WTC11 (cell line): ENCODE measurements at regions not wholly inside any gene's neighbourhood (a gene's known extent, or its start where the extent isn't known, plus 50 kb on each side); places are given as distances from the start of the nearest gene placed in this dataset.
A peak's percentile ranks its signal among the peaks of the same experiment; 100 is the strongest.

Experiments used
- ATAC-seq: fragments of 200-7000 bp; cut with Tn5 transposase; 2 replicates; pipeline ENCODE4 v1.10.0; 2021; ENCODE audit warnings: mild to moderate bottlenecking, moderate library complexity
- CTCF ChIA-PET: fragments of 300-600 bp; sonication (Branson Sonifier 250); formaldehyde crosslinking; loops from one replicate; lab custom pipeline; 2021; ENCODE audit warnings: antibody characterized with exemption; lab: Charles Lee
- POLR2A ChIA-PET: fragments of 350-600 bp; sonication (Branson Sonifier 250); formaldehyde crosslinking; loops from one replicate; lab custom pipeline; 2021; ENCODE audit warnings: antibody characterized with exemption; lab: Charles Lee
- DNase-seq: peaks from one replicate; pipeline ENCODE4 v3.0.0; 2021; ENCODE audit warnings: low spot score
- H3K27ac Mint-ChIP-seq: 2 replicates; pipeline ENCODE4 v1.8.0; 2021; ENCODE audit warnings: mixed read lengths
- H3K27me3 Mint-ChIP-seq: 2 replicates; pipeline ENCODE4 v1.8.0; 2021; ENCODE audit warnings: low read depth, mild to moderate bottlenecking, moderate library complexity, mixed read lengths
- H3K36me3 Mint-ChIP-seq: 2 replicates; pipeline ENCODE4 v1.8.0; 2021; ENCODE audit warnings: mixed read lengths
- H3K4me1 Mint-ChIP-seq: 2 replicates; pipeline ENCODE4 v1.8.0; 2022; ENCODE audit warnings: mixed read lengths
- H3K4me3 Mint-ChIP-seq: 2 replicates; pipeline ENCODE4 v1.8.0; 2021; ENCODE audit warnings: mild to moderate bottlenecking, moderate library complexity, mixed read lengths
- H3K9me3 Mint-ChIP-seq: 2 replicates; pipeline ENCODE4 v1.8.0; 2021; ENCODE audit warnings: mixed read lengths
- ATF1 ChIP-seq: sonication (generic); formaldehyde crosslinking; IDR thresholded peaks from 2 replicates; pipeline ENCODE4 v1.8.1; 2023; ENCODE audit warnings: mild to moderate bottlenecking, moderate library complexity, missing genetic modification reagents
- ESRRA ChIP-seq: sonication (generic); formaldehyde crosslinking; IDR thresholded peaks from 2 replicates; pipeline ENCODE4 v1.8.1; 2022; ENCODE audit warnings: mild to moderate bottlenecking, missing genetic modification reagents, borderline replicate concordance
- GRHL2 ChIP-seq: fragments of 250-450 bp; sonication (Bioruptor Pico); IDR thresholded peaks from 2 replicates; pipeline ENCODE4 v1.8.0; 2022; ENCODE audit warnings: mild to moderate bottlenecking, moderate library complexity; ENCODE audit not compliant: insufficient replicate concordance, severe bottlenecking
- GTF2I ChIP-seq: fragments of 250-450 bp; sonication (Bioruptor Pico); conservative IDR thresholded peaks from 2 replicates; pipeline ENCODE4 v1.4.0; 2021; ENCODE audit warnings: mild to moderate bottlenecking
- HMGA2 ChIP-seq: fragments of 250-450 bp; sonication (Bioruptor Pico); IDR thresholded peaks from 2 replicates; pipeline ENCODE4 v1.4.0; 2021; ENCODE audit warnings: mild to moderate bottlenecking, moderate library complexity
- JUN ChIP-seq: sonication (generic); formaldehyde crosslinking; IDR thresholded peaks from 2 replicates; pipeline ENCODE4 v1.8.0; 2023; ENCODE audit warnings: mild to moderate bottlenecking, missing genetic modification reagents
- MLX ChIP-seq: sonication (generic); formaldehyde crosslinking; IDR thresholded peaks from 2 replicates; pipeline ENCODE4 v1.8.1; 2023; ENCODE audit warnings: mild to moderate bottlenecking, missing genetic modification reagents, moderate library complexity
- NR1H2 ChIP-seq: sonication (generic); formaldehyde crosslinking; IDR thresholded peaks from 2 replicates; pipeline ENCODE4 v1.9.0; 2021; ENCODE audit warnings: mild to moderate bottlenecking, moderate library complexity, missing genetic modification reagents
- RELA ChIP-seq: sonication (generic); formaldehyde crosslinking; IDR thresholded peaks from 2 replicates; pipeline ENCODE4 v1.8.1; 2022; ENCODE audit warnings: missing genetic modification reagents, mild to moderate bottlenecking, borderline replicate concordance
- SMAD4 ChIP-seq: sonication (generic); formaldehyde crosslinking; IDR thresholded peaks from 2 replicates; pipeline ENCODE4 v1.8.0; 2022; ENCODE audit warnings: mild to moderate bottlenecking, missing genetic modification reagents
- TEAD4 ChIP-seq: sonication (generic); formaldehyde crosslinking; IDR thresholded peaks from 2 replicates; pipeline ENCODE4 v1.8.0; 2022; ENCODE audit warnings: mild to moderate bottlenecking, missing genetic modification reagents
- ZNF219 ChIP-seq: sonication (generic); formaldehyde crosslinking; IDR thresholded peaks from 2 replicates; pipeline ENCODE4 v1.8.0; 2023; ENCODE audit warnings: missing genetic modification reagents, mild to moderate bottlenecking, borderline replicate concordance
- ZNF281 ChIP-seq: sonication (generic); formaldehyde crosslinking; IDR thresholded peaks from 2 replicates; pipeline ENCODE4 v1.8.0; 2023; ENCODE audit warnings: mild to moderate bottlenecking, missing genetic modification reagents
- TF ChIP-seq, protein P1 (sequence below): sonication (generic); formaldehyde crosslinking; IDR thresholded peaks from 2 replicates; pipeline ENCODE4 v1.8.1; 2023; ENCODE audit warnings: mild to moderate bottlenecking, missing genetic modification reagents, moderate library complexity
- TF ChIP-seq, protein P2 (sequence below): sonication (generic); formaldehyde crosslinking; conservative IDR thresholded peaks from 2 replicates; pipeline ENCODE4 v1.8.1; 2023; ENCODE audit warnings: mild to moderate bottlenecking, low read depth, missing genetic modification reagents, moderate library complexity
- TF ChIP-seq, protein P3 (sequence below): sonication (generic); formaldehyde crosslinking; IDR thresholded peaks from 2 replicates; pipeline ENCODE4 v1.8.1; 2022; ENCODE audit warnings: mild to moderate bottlenecking, moderate library complexity, missing genetic modification reagents
- TF ChIP-seq, protein P4 (sequence below): sonication (generic); formaldehyde crosslinking; IDR thresholded peaks from 2 replicates; pipeline ENCODE4 v1.8.1; 2023; ENCODE audit warnings: mild to moderate bottlenecking, missing genetic modification reagents
- TF ChIP-seq, protein P5 (sequence below): fragments of 250-450 bp; sonication (Bioruptor Pico); IDR thresholded peaks from 2 replicates; pipeline ENCODE4 v1.9.0; 2021; ENCODE audit warnings: mild to moderate bottlenecking, borderline replicate concordance
- TF ChIP-seq, protein P6 (sequence below): sonication (generic); formaldehyde crosslinking; IDR thresholded peaks from 2 replicates; pipeline ENCODE4 v1.8.0; 2022; ENCODE audit warnings: mild to moderate bottlenecking, missing genetic modification reagents

- Mint-ChIP-seq H3K27me3 (no peaks in the 10 kb centered on the region), H3K27ac (no peak overlapping the region), H3K9me3 (peaks cover 14% of the 10 kb centered on the region), H3K36me3 (no peaks in the 10 kb centered on the region), H3K4me1 (peaks cover 16% of the 10 kb centered on the region), H3K4me3 (no peak overlapping the region)
- no peak for TF ChIP-seq TEAD4 (CRISPR knock-in tag)
- TF ChIP-seq GTF2I (CRISPR knock-in tag) = no peak
- no peak for TF ChIP-seq MLX (CRISPR knock-in tag)
- no peak for TF ChIP-seq RELA (CRISPR knock-in tag)
- no peak for TF ChIP-seq ZNF219
- TF ChIP-seq, protein P1, sequence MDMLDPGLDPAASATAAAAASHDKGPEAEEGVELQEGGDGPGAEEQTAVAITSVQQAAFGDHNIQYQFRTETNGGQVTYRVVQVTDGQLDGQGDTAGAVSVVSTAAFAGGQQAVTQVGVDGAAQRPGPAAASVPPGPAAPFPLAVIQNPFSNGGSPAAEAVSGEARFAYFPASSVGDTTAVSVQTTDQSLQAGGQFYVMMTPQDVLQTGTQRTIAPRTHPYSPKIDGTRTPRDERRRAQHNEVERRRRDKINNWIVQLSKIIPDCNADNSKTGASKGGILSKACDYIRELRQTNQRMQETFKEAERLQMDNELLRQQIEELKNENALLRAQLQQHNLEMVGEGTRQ (CRISPR knock-in tag) = no peak
- TF ChIP-seq ZNF281 (CRISPR knock-in tag) = no peak
- no peak for TF ChIP-seq GRHL2
- TF ChIP-seq, protein P2, sequence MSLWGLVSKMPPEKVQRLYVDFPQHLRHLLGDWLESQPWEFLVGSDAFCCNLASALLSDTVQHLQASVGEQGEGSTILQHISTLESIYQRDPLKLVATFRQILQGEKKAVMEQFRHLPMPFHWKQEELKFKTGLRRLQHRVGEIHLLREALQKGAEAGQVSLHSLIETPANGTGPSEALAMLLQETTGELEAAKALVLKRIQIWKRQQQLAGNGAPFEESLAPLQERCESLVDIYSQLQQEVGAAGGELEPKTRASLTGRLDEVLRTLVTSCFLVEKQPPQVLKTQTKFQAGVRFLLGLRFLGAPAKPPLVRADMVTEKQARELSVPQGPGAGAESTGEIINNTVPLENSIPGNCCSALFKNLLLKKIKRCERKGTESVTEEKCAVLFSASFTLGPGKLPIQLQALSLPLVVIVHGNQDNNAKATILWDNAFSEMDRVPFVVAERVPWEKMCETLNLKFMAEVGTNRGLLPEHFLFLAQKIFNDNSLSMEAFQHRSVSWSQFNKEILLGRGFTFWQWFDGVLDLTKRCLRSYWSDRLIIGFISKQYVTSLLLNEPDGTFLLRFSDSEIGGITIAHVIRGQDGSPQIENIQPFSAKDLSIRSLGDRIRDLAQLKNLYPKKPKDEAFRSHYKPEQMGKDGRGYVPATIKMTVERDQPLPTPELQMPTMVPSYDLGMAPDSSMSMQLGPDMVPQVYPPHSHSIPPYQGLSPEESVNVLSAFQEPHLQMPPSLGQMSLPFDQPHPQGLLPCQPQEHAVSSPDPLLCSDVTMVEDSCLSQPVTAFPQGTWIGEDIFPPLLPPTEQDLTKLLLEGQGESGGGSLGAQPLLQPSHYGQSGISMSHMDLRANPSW (CRISPR knock-in tag) = no peak
- TF ChIP-seq, protein P3, sequence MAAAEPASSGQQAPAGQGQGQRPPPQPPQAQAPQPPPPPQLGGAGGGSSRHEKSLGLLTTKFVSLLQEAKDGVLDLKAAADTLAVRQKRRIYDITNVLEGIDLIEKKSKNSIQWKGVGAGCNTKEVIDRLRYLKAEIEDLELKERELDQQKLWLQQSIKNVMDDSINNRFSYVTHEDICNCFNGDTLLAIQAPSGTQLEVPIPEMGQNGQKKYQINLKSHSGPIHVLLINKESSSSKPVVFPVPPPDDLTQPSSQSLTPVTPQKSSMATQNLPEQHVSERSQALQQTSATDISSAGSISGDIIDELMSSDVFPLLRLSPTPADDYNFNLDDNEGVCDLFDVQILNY (CRISPR knock-in tag) = no peak
- no peak for TF ChIP-seq HMGA2 (CRISPR knock-in tag)
- no peak for TF ChIP-seq ATF1 (CRISPR knock-in tag)
- TF ChIP-seq NR1H2 (CRISPR knock-in tag) = no peak
- no peak for ATAC-seq
- POLR2A ChIA-PET = no interaction called here
- DNase-seq = no peak
- CTCF ChIA-PET = interaction anchor here (1.6 kb wide), 1 partner anchor 135 kb away, joined by 4 read pairs; no protein-coding TSS in a partner anchor
Observed at GRCh38 chr4:89617317-89617716, 219.6 kb downstream of the SNCA start.

DNA sequence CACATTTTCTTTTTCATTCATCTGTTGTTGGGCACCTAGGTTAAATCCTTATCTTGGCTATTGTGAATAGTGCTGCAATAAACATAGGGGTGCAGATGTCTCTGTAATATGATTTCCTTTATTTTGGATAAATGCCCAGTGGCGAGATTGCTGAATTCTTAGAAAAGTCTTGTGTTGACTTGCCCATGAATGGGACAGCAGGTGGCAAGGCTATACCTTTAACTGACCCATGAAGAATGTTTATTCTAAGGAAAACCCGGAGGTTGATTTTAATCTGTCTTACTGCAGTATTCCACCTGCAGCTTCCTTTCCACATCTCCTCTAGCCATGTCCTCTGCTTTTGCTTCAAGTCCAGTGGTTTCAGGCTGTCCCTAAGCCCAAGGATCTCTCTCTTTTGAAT is 220.6 kb downstream of the SNCA start:
- POLR2A ChIA-PET = no interaction called here
- Mint-ChIP-seq H3K9me3 (peaks cover 14% of the 10 kb centered on the region), H3K27ac (no peak overlapping the region), H3K4me3 (no peak overlapping the region), H3K36me3 (no peaks in the 10 kb centered on the region), H3K4me1 (peaks cover 16% of the 10 kb centered on the region), H3K27me3 (no peaks in the 10 kb centered on the region)
- CTCF ChIA-PET = interaction anchor here (0.8 to 1.6 kb wide), 3 partner anchors 24 to 335 kb away, joined by 3 to 4 read pairs (median 3); no protein-coding TSS in a partner anchor
- DNase-seq (no peak), ATAC-seq (peak; percentile 43; the same call in 1 of the 2 replicates)
- TF ChIP-seq, protein P4, sequence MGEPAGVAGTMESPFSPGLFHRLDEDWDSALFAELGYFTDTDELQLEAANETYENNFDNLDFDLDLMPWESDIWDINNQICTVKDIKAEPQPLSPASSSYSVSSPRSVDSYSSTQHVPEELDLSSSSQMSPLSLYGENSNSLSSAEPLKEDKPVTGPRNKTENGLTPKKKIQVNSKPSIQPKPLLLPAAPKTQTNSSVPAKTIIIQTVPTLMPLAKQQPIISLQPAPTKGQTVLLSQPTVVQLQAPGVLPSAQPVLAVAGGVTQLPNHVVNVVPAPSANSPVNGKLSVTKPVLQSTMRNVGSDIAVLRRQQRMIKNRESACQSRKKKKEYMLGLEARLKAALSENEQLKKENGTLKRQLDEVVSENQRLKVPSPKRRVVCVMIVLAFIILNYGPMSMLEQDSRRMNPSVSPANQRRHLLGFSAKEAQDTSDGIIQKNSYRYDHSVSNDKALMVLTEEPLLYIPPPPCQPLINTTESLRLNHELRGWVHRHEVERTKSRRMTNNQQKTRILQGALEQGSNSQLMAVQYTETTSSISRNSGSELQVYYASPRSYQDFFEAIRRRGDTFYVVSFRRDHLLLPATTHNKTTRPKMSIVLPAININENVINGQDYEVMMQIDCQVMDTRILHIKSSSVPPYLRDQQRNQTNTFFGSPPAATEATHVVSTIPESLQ (CRISPR knock-in tag) = no peak
- TF ChIP-seq SMAD4 (CRISPR knock-in tag) (no peak), JUN (CRISPR knock-in tag) (no peak), ESRRA (CRISPR knock-in tag) (no peak)
- TF ChIP-seq, protein P5, sequence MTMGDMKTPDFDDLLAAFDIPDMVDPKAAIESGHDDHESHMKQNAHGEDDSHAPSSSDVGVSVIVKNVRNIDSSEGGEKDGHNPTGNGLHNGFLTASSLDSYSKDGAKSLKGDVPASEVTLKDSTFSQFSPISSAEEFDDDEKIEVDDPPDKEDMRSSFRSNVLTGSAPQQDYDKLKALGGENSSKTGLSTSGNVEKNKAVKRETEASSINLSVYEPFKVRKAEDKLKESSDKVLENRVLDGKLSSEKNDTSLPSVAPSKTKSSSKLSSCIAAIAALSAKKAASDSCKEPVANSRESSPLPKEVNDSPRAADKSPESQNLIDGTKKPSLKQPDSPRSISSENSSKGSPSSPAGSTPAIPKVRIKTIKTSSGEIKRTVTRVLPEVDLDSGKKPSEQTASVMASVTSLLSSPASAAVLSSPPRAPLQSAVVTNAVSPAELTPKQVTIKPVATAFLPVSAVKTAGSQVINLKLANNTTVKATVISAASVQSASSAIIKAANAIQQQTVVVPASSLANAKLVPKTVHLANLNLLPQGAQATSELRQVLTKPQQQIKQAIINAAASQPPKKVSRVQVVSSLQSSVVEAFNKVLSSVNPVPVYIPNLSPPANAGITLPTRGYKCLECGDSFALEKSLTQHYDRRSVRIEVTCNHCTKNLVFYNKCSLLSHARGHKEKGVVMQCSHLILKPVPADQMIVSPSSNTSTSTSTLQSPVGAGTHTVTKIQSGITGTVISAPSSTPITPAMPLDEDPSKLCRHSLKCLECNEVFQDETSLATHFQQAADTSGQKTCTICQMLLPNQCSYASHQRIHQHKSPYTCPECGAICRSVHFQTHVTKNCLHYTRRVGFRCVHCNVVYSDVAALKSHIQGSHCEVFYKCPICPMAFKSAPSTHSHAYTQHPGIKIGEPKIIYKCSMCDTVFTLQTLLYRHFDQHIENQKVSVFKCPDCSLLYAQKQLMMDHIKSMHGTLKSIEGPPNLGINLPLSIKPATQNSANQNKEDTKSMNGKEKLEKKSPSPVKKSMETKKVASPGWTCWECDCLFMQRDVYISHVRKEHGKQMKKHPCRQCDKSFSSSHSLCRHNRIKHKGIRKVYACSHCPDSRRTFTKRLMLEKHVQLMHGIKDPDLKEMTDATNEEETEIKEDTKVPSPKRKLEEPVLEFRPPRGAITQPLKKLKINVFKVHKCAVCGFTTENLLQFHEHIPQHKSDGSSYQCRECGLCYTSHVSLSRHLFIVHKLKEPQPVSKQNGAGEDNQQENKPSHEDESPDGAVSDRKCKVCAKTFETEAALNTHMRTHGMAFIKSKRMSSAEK = no peak
- TF ChIP-seq, protein P6, sequence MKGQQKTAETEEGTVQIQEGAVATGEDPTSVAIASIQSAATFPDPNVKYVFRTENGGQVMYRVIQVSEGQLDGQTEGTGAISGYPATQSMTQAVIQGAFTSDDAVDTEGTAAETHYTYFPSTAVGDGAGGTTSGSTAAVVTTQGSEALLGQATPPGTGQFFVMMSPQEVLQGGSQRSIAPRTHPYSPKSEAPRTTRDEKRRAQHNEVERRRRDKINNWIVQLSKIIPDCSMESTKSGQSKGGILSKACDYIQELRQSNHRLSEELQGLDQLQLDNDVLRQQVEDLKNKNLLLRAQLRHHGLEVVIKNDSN (CRISPR knock-in tag) = no peak
